Loucy (cell line): ENCODE measurements at regions not wholly inside any gene's neighbourhood (a gene's known extent, or its start where the extent isn't known, plus 50 kb on each side); places are given as distances from the start of the nearest gene placed in this dataset.

ENCODE experiments used
- H2AFZ ChIP-seq: fragments of 200-600 bp; sonication (generic); 2 replicates; pipeline ENCODE4 v1.6.0; 2016; ENCODE audit warnings: antibody characterized with exemption, mild to moderate bottlenecking, low read length, moderate library complexity
- H3F3A ChIP-seq: fragments of 200-600 bp; 2 replicates; pipeline ENCODE4 v1.6.0; 2016; ENCODE audit warnings: antibody characterized with exemption, low read depth, mild to moderate bottlenecking
- H3K27me3 ChIP-seq: fragments of 200-600 bp; sonication (generic); 2 replicates; pipeline ENCODE4 v1.6.1; 2014; ENCODE audit warnings: low read length, mild to moderate bottlenecking; ENCODE audit not compliant: insufficient read depth, poor library complexity, severe bottlenecking
- H3K36me3 ChIP-seq: fragments of 200-600 bp; sonication (generic); 2 replicates; pipeline ENCODE4 v1.6.1; 2016; ENCODE audit warnings: low read length; ENCODE audit not compliant: insufficient read depth
- H3K4me1 ChIP-seq: fragments of 200-600 bp; sonication (generic); 2 replicates; pipeline ENCODE4 v1.5.1; 2014; ENCODE audit warnings: low read length, mild to moderate bottlenecking; ENCODE audit not compliant: insufficient read depth, poor library complexity, severe bottlenecking
- H3K4me2 ChIP-seq: fragments of 200-600 bp; sonication (generic); 2 replicates; pipeline ENCODE4 v1.6.0; 2014; ENCODE audit warnings: antibody characterized with exemption, low read length, low read depth, mild to moderate bottlenecking; ENCODE audit not compliant: poor library complexity, severe bottlenecking
- H3K4me3 ChIP-seq: fragments of 200-600 bp; sonication (generic); 2 replicates; pipeline ENCODE4 v1.5.1; 2014; ENCODE audit warnings: low read length, mild to moderate bottlenecking, mixed read lengths; ENCODE audit not compliant: poor library complexity, severe bottlenecking
- H3K79me2 ChIP-seq: fragments of 200-600 bp; sonication (generic); 2 replicates; pipeline ENCODE4 v1.6.1; 2014; ENCODE audit warnings: low read length; ENCODE audit not compliant: insufficient read depth
- H3K9ac ChIP-seq: fragments of 200-600 bp; sonication (generic); 2 replicates; pipeline ENCODE4 v1.6.0; 2014; ENCODE audit warnings: mild to moderate bottlenecking, low read depth, low read length, moderate library complexity; ENCODE audit not compliant: poor library complexity, severe bottlenecking
- H3K9me2 ChIP-seq: fragments of 200-600 bp; sonication (generic); replicated peaks from 2 replicates; pipeline ENCODE4 v1.6.1; 2016; ENCODE audit warnings: low read depth, low read length, mixed read lengths
- H3K9me3 ChIP-seq: fragments of 200-600 bp; sonication (generic); 2 replicates; pipeline ENCODE4 v1.6.1; 2014; ENCODE audit warnings: mild to moderate bottlenecking, antibody characterized with exemption, low read length, low read depth; ENCODE audit not compliant: insufficient read depth
- H4K20me1 ChIP-seq: fragments of 200-600 bp; sonication (generic); 2 replicates; pipeline ENCODE4 v1.6.0; 2014; ENCODE audit warnings: antibody characterized with exemption, low read length, mild to moderate bottlenecking; ENCODE audit not compliant: insufficient read depth, poor library complexity, severe bottlenecking
- EZH2phosphoT487 ChIP-seq: fragments of 200-600 bp; IDR thresholded peaks from 2 replicates; pipeline ENCODE4 v1.6.1; 2018; ENCODE audit warnings: antibody characterized with exemption, mild to moderate bottlenecking, moderate library complexity, borderline replicate concordance
- TF ChIP-seq, protein P1 (sequence below): fragments of 200-600 bp; sonication (generic); conservative IDR thresholded peaks from 2 replicates; pipeline ENCODE4 v1.5.1; 2014; ENCODE audit warnings: mild to moderate bottlenecking, antibody characterized with exemption, low read length

DNA sequence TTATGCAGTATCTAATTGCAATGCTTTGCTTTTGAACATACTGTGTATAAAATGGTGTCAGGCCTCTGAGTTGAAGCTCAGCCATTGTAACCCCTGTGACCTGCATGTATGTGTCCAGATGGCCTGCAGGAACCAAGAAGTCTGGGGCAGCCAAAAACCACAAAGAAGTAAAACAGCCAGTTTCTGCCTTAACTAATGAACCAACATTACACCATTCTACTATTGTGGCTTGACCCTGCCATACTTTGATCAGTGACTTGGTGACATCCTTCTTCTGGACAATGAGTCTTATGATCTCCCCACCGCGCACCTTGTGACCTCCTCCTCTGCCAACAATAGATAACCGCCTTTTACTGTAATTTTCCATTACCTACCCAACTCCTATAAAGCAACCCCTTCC, 131.6 kb downstream of the CBLL2 start:
- Histone ChIP-seq H3F3A (no peaks in the 10 kb centered on the region), H4K20me1 (no peaks in the 10 kb centered on the region), H3K4me2 (no peak overlapping the region), H3K79me2 (no peaks in the 10 kb centered on the region), H3K9me2 (no peaks in the 10 kb centered on the region), H3K36me3 (no peaks in the 10 kb centered on the region), H3K4me3 (no peak overlapping the region), H3K9ac (no peak overlapping the region), H3K9me3 (no peaks in the 10 kb centered on the region), H3K4me1 (no peaks in the 10 kb centered on the region), H2AFZ (no peak overlapping the region), H3K27me3 (no peaks in the 10 kb centered on the region)
- TF ChIP-seq EZH2phosphoT487: no peak
- TF ChIP-seq, protein P1, sequence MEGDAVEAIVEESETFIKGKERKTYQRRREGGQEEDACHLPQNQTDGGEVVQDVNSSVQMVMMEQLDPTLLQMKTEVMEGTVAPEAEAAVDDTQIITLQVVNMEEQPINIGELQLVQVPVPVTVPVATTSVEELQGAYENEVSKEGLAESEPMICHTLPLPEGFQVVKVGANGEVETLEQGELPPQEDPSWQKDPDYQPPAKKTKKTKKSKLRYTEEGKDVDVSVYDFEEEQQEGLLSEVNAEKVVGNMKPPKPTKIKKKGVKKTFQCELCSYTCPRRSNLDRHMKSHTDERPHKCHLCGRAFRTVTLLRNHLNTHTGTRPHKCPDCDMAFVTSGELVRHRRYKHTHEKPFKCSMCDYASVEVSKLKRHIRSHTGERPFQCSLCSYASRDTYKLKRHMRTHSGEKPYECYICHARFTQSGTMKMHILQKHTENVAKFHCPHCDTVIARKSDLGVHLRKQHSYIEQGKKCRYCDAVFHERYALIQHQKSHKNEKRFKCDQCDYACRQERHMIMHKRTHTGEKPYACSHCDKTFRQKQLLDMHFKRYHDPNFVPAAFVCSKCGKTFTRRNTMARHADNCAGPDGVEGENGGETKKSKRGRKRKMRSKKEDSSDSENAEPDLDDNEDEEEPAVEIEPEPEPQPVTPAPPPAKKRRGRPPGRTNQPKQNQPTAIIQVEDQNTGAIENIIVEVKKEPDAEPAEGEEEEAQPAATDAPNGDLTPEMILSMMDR: no peak

DNA sequence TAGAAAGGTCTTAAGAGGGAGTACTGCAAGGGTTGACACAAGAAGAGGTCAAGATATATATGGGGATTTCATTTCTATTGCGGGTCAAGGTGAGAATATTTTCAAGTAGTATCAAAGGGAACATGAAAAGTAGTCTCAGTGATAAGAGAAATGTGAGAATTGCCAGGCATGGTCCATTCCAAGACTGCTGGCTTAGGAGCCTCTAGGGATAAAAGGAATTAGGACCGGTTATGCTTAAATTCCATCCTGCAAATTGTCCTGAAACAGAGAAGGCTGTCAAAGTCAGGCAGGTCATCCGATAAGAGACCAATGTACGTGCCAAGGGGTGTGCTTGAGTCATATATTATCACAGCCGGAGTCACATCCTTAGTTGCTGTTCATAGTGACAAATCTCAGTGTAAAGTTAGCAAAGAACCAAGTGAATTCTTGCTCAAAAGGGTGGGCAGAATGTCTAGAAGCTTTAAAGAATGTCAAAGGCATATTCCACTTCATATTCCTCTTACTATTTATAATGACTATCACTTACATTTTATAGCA, 133.6 kb downstream of the CBLL2 start:
- Histone ChIP-seq H3K36me3 (no peaks in the 10 kb centered on the region), H3K9ac (no peak overlapping the region), H3K4me3 (no peak overlapping the region), H3K9me3 (no peaks in the 10 kb centered on the region), H3K27me3 (no peaks in the 10 kb centered on the region), H4K20me1 (no peaks in the 10 kb centered on the region), H3K9me2 (no peaks in the 10 kb centered on the region), H3K4me2 (no peak overlapping the region), H3K4me1 (no peaks in the 10 kb centered on the region), H2AFZ (no peak overlapping the region), H3F3A (no peaks in the 10 kb centered on the region), H3K79me2 (no peaks in the 10 kb centered on the region)
- TF ChIP-seq, protein P1: no peak
- TF ChIP-seq EZH2phosphoT487: no peak

DNA sequence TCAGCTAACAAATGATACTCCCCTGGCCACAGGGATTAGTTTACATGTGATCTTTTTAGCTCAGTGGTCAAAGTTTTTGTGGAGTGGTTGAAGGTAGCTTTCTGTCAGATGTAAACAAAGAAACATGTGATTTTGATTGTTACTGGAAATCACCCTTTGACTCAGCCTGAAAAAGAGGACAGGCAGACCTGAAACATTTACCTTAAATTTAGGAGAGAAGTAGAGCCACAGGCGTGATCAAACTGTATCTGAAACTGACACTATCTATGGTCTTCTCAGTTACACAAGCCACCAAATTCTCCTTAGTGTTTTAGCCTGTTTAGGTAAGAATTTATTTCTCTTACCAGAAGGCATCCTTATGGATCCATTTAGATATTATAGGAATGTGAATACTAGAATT, 136.7 kb downstream of the CBLL2 start:
- Histone ChIP-seq H3K9me3 (no peaks in the 10 kb centered on the region), H3K4me3 (no peak overlapping the region), H3K79me2 (no peaks in the 10 kb centered on the region), H3K4me2 (no peak overlapping the region), H3F3A (no peaks in the 10 kb centered on the region), H3K4me1 (no peaks in the 10 kb centered on the region), H3K36me3 (no peaks in the 10 kb centered on the region), H2AFZ (no peak overlapping the region), H3K27me3 (no peaks in the 10 kb centered on the region), H3K9me2 (no peaks in the 10 kb centered on the region), H4K20me1 (no peaks in the 10 kb centered on the region), H3K9ac (no peak overlapping the region)
- TF ChIP-seq, protein P1: no peak
- no peak for TF ChIP-seq EZH2phosphoT487
